Lung (tissue), 11 donors: ENCODE measurements at regions not wholly inside any gene's neighbourhood (a gene's known extent, or its start where the extent isn't known, plus 50 kb on each side); places are given as distances from the start of the nearest gene placed in this dataset.
A peak's percentile ranks its signal among the peaks of the same experiment; 100 is the strongest.

Experiments
- ATAC-seq: fragments of 200-7000 bp; cut with Tn5 transposase; one replicate; pipeline ENCODE4 v1.9.1; 2020; ENCODE audit warnings: moderate number of reproducible peaks; ENCODE audit not compliant: insufficient read depth, low FRiP score
- DNase-seq, 3 donors: peaks; one replicate each; pipeline ENCODE4 v3.0.0-alpha.2; 2013 to 2017
- H3K27ac ChIP-seq, 2 donors: one replicate each; pipeline ENCODE4 v1.5.1; 2013; ENCODE audit warnings: mild to moderate bottlenecking in 2 of 2, moderate library complexity in 2 of 2, control low read depth in 1 of 2, inconsistent platforms in 1 of 2, low read depth in 1 of 2, low read length in 1 of 2
- H3K27me3 ChIP-seq, 3 donors: one replicate each; pipeline ENCODE4 v1.5.1; 2013; ENCODE audit warnings: low read length in 2 of 3; ENCODE audit not compliant: control insufficient read depth in 3 of 3, insufficient read depth in 3 of 3
- H3K36me3 ChIP-seq, 4 donors: one replicate each; pipeline ENCODE4 v1.5.1; 2013; ENCODE audit warnings: low read length in 4 of 4, mild to moderate bottlenecking in 1 of 4, moderate library complexity in 1 of 4; ENCODE audit not compliant: control insufficient read depth in 4 of 4, insufficient read depth in 4 of 4
- H3K4me1 ChIP-seq, 5 donors: one replicate each; pipeline ENCODE4 v1.5.1; 2013; ENCODE audit warnings: low read length in 5 of 5, mild to moderate bottlenecking in 2 of 5, moderate library complexity in 1 of 5; ENCODE audit not compliant: control insufficient read depth in 5 of 5, insufficient read depth in 5 of 5
- H3K4me3 ChIP-seq: one replicate; pipeline ENCODE4 v1.5.1; 2013; ENCODE audit warnings: mild to moderate bottlenecking, control low read depth, moderate library complexity
- H3K9ac ChIP-seq, 2 donors: one replicate each; pipeline ENCODE4 v1.5.1; 2013; ENCODE audit warnings: low read length in 2 of 2, control low read depth in 1 of 2; ENCODE audit not compliant: insufficient read depth in 1 of 2
- H3K9me3 ChIP-seq, 4 donors: one replicate each; pipeline ENCODE4 v1.5.1; 2013; ENCODE audit warnings: low read length in 3 of 4, mild to moderate bottlenecking in 1 of 4, moderate library complexity in 1 of 4; ENCODE audit not compliant: control insufficient read depth in 4 of 4, insufficient read depth in 3 of 4
- CTCF ChIP-seq: IDR thresholded peaks from 2 replicates; pipeline ENCODE4 v1.5.1; 2012; ENCODE audit warnings: mild to moderate bottlenecking; ENCODE audit errors: control extremely low read depth, extremely low read depth
- WGBS, 2 donors: extraction: QIAGEN DNeasy Blood & Tissue Kit; methylation state at CpG; one replicate each; pipeline ENCODE4 v1.1.7; 2013; 5-methylcytosine and 5-hydroxymethylcytosine counted together
- donor health status: control.
- donor health status: control.
- donor health status: Bipolar disorder and iron deficiency.
- donor health status: healthy.
- donor health status: DM: yes; HTN: yes; CAD: no.

- no peak overlapping the region for H3K9ac ChIP-seq
- H3K27ac ChIP-seq = no peak overlapping the region
- H3K9me3 ChIP-seq = no peaks in the 10 kb centered on the region
- H3K27me3 ChIP-seq = no peaks in the 10 kb centered on the region
- TF ChIP-seq CTCF = no peak
- ATAC-seq (no peak), DNase-seq (peak; percentile 28 to 86 (median 85))
- H3K4me1 ChIP-seq = peaks cover 0 to 5% (median 0%) of the 10 kb centered on the region in 5 donors
- no peak overlapping the region for H3K4me3 ChIP-seq
- H3K36me3 ChIP-seq = no peaks in the 10 kb centered on the region
- 52 to 59% methylated on average over 1 of the region's 1 CpG for WGBS, 2 donors
Observed at GRCh38 chr2:14148216-14148615, 484.3 kb upstream of the LRATD1 start.

GRCh38 chr2:14157816-14158215 lies 474.7 kb upstream of the LRATD1 start:
- Histone ChIP-seq H3K9me3 (no peaks in the 10 kb centered on the region), H3K27me3 (no peaks in the 10 kb centered on the region), H3K4me1 (no peaks in the 10 kb centered on the region), H3K27ac (no peak overlapping the region), H3K36me3 (no peaks in the 10 kb centered on the region), H3K4me3 (no peak overlapping the region), H3K9ac (no peak overlapping the region)
- TF ChIP-seq CTCF = no peak
- DNase-seq = peak in 1 of 3 donors; percentile 32
- ATAC-seq = no peak

- Histone ChIP-seq H3K4me3 (no peak overlapping the region), H3K27ac (no peak overlapping the region), H3K9me3 (peaks cover 0 to 9% (median 0%) of the 10 kb centered on the region in 4 donors), H3K4me1 (no peaks in the 10 kb centered on the region), H3K36me3 (no peaks in the 10 kb centered on the region), H3K9ac (no peak overlapping the region), H3K27me3 (no peaks in the 10 kb centered on the region)
- no peak for ATAC-seq
- TF ChIP-seq CTCF = no peak
- DNase-seq = no peak
- WGBS, 2 donors = 72 to 78% methylated on average over 3 of the region's 3 CpGs
Observed at GRCh38 chr2:14180333-14180732, 452.2 kb upstream of the LRATD1 start.

GRCh38 chr2:14182227-14182946 lies 450.1 kb upstream of the LRATD1 start:
- 94% methylated on average over 14 to 16 of the region's 16 CpGs for WGBS, 2 donors
- Histone ChIP-seq H3K4me3 (no peak overlapping the region), H3K4me1 (no peaks in the 10 kb centered on the region), H3K27me3 (no peaks in the 10 kb centered on the region), H3K9ac (no peak overlapping the region), H3K27ac (no peak overlapping the region), H3K36me3 (no peaks in the 10 kb centered on the region), H3K9me3 (peaks cover 0 to 9% (median 0%) of the 10 kb centered on the region in 4 donors)
- TF ChIP-seq CTCF = no peak
- DNase-seq = no peak
- no peak for ATAC-seq
